HFFc6 (cell line): ENCODE measurements at regions not wholly inside any gene's neighbourhood (a gene's known extent, or its start where the extent isn't known, plus 50 kb on each side); places are given as distances from the start of the nearest gene placed in this dataset.

Source experiments
- DNase-seq: peaks from one replicate; pipeline ENCODE4 v3.0.0-alpha.2; 2018
- H3K27ac Mint-ChIP-seq: 2 replicates; pipeline ENCODE4 v1.8.0; 2020; ENCODE audit warnings: mild to moderate bottlenecking, mixed read lengths
- H3K27me3 Mint-ChIP-seq: 2 replicates; pipeline ENCODE4 v1.8.0; 2021; ENCODE audit warnings: mild to moderate bottlenecking, moderate library complexity, mixed read lengths; ENCODE audit not compliant: insufficient read depth
- H3K36me3 Mint-ChIP-seq: 2 replicates; pipeline ENCODE4 v1.8.0; 2021; ENCODE audit warnings: low read depth, mixed read lengths
- H3K4me1 Mint-ChIP-seq: 2 replicates; pipeline ENCODE4 v1.8.0; 2020; ENCODE audit warnings: low read depth, mixed read lengths
- H3K4me3 Mint-ChIP-seq: 2 replicates; pipeline ENCODE4 v1.8.0; 2020; ENCODE audit warnings: mild to moderate bottlenecking, moderate library complexity, mixed read lengths
- H3K9me3 Mint-ChIP-seq: 2 replicates; pipeline ENCODE4 v1.8.0; 2020; ENCODE audit warnings: mild to moderate bottlenecking, mixed read lengths
- CTCF ChIP-seq: fragments of 200-600 bp; sonication (generic); IDR thresholded peaks from 2 replicates; pipeline ENCODE4 v1.5.0; 2021; ENCODE audit warnings: antibody characterized with exemption, mild to moderate bottlenecking

- no peak for DNase-seq
- H3K27ac Mint-ChIP-seq = no peak overlapping the region
- peaks cover 4% of the 10 kb centered on the region; the same call in 1 of the 2 replicates for H3K27me3 Mint-ChIP-seq
- H3K4me3 Mint-ChIP-seq = no peak overlapping the region
- no peaks in the 10 kb centered on the region for H3K9me3 Mint-ChIP-seq
- no peak for TF ChIP-seq CTCF
- H3K36me3 Mint-ChIP-seq = no peaks in the 10 kb centered on the region
- H3K4me1 Mint-ChIP-seq = no peaks in the 10 kb centered on the region
These were observed 85.6 kb downstream of the SNAPC1 start for GRCh38 chr14:61847861-61848260.

GRCh38 chr14:61854898-61855297, 92.7 kb downstream of the SNAPC1 start:
- TF ChIP-seq CTCF = no peak
- H3K36me3 Mint-ChIP-seq = no peaks in the 10 kb centered on the region
- peaks cover 17% of the 10 kb centered on the region for H3K27me3 Mint-ChIP-seq
- no peak overlapping the region for H3K4me3 Mint-ChIP-seq
- no peaks in the 10 kb centered on the region for H3K9me3 Mint-ChIP-seq
- H3K27ac Mint-ChIP-seq = no peak overlapping the region
- H3K4me1 Mint-ChIP-seq = no peaks in the 10 kb centered on the region
- no peak for DNase-seq

- Mint-ChIP-seq H3K27ac (no peak overlapping the region), H3K9me3 (no peaks in the 10 kb centered on the region), H3K4me1 (no peaks in the 10 kb centered on the region), H3K27me3 (peaks cover 21% of the 10 kb centered on the region), H3K4me3 (no peak overlapping the region), H3K36me3 (no peaks in the 10 kb centered on the region)
- peak; percentile 83 for TF ChIP-seq CTCF
- DNase-seq = peak; percentile 35
These were observed 98.2 kb downstream of the SNAPC1 start for GRCh38 chr14:61860294-61860918.

- no peaks in the 10 kb centered on the region for H3K9me3 Mint-ChIP-seq
- H3K36me3 Mint-ChIP-seq = no peaks in the 10 kb centered on the region
- H3K4me3 Mint-ChIP-seq = no peak overlapping the region
- H3K27me3 Mint-ChIP-seq = peaks cover 15% of the 10 kb centered on the region
- TF ChIP-seq CTCF = no peak
- no peaks in the 10 kb centered on the region for H3K4me1 Mint-ChIP-seq
- no peak for DNase-seq
- H3K27ac Mint-ChIP-seq = no peak overlapping the region
These were observed 99.2 kb downstream of the SNAPC1 start for GRCh38 chr14:61861320-61861865.

- TF ChIP-seq CTCF = no peak
- Mint-ChIP-seq H3K4me1 (no peaks in the 10 kb centered on the region), H3K27me3 (peaks cover 10% of the 10 kb centered on the region), H3K27ac (no peak overlapping the region), H3K36me3 (no peaks in the 10 kb centered on the region), H3K4me3 (no peak overlapping the region), H3K9me3 (no peaks in the 10 kb centered on the region)
- DNase-seq = no peak
These were observed 102.2 kb downstream of the SNAPC1 start for GRCh38 chr14:61864329-61864898.
